PFSK-1 (cell line): ENCODE measurements at regions not wholly inside any gene's neighbourhood (a gene's known extent, or its start where the extent isn't known, plus 50 kb on each side); places are given as distances from the start of the nearest gene placed in this dataset.

ENCODE experiments used
- FOXP2 ChIP-seq: optimal IDR thresholded peaks from 2 replicates; pipeline ENCODE3; 2011; ENCODE audit warnings: borderline replicate concordance, control low read depth, inconsistent platforms; ENCODE audit not compliant: insufficient read depth; ENCODE audit errors: extremely low read length, extremely low read depth
- POLR2AphosphoS5 ChIP-seq: IDR thresholded peaks from 2 replicates; pipeline ENCODE4 v1.6.1; 2012; ENCODE audit warnings: low read depth, mild to moderate bottlenecking, control low read depth, low read length, moderate library complexity
- REST ChIP-seq, 2 experiments: IDR thresholded peaks; 2 replicates each; pipeline versions ENCODE4 v1.6.1 to v1.8.0; 2011 to 2012; ENCODE audit warnings: low read depth in 2 of 2, low read length in 2 of 2, control low read depth in 1 of 2, inconsistent platforms in 1 of 2, mild to moderate bottlenecking in 1 of 2, moderate library complexity in 1 of 2; ENCODE audit not compliant: insufficient read depth in 1 of 2
- SIN3A ChIP-seq: IDR thresholded peaks from 2 replicates; pipeline ENCODE4 v1.6.1; 2012; ENCODE audit warnings: mild to moderate bottlenecking, low read length, moderate library complexity, borderline replicate concordance; ENCODE audit not compliant: insufficient read depth
- TAF1 ChIP-seq: IDR thresholded peaks from 2 replicates; pipeline ENCODE4 v1.6.1; 2012; ENCODE audit warnings: low read length, control low read depth, borderline replicate concordance; ENCODE audit not compliant: insufficient read depth

DNA sequence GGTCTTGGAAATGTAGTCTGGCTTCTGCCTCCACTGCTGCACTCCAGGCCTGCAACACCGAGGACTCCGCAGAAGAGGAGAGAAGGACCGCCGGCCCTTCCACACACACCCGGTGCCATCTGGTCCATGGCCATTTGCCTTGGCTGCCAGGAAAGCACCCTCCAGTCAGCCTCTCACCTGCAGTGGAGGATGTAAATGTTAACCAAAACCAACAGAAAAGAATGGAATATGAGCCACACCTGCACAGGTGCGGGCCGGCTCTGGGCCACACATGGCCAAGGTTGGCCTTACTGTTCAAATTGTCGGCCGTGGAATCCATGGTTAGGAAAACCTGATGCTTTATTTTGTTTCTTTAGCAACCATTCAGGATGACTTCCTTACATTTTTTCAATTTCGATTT is 178.3 kb upstream of the C2CD4B start:
- TF ChIP-seq TAF1 (no peak), SIN3A (no peak), FOXP2 (no peak), REST (IDR thresholded peaks at IDR 0.05; ENCODE audit: insufficient read depth in 1 of 2, low read depth in 2 of 2, low read length in 2 of 2) (no peak), POLR2AphosphoS5 (no peak)

DNA sequence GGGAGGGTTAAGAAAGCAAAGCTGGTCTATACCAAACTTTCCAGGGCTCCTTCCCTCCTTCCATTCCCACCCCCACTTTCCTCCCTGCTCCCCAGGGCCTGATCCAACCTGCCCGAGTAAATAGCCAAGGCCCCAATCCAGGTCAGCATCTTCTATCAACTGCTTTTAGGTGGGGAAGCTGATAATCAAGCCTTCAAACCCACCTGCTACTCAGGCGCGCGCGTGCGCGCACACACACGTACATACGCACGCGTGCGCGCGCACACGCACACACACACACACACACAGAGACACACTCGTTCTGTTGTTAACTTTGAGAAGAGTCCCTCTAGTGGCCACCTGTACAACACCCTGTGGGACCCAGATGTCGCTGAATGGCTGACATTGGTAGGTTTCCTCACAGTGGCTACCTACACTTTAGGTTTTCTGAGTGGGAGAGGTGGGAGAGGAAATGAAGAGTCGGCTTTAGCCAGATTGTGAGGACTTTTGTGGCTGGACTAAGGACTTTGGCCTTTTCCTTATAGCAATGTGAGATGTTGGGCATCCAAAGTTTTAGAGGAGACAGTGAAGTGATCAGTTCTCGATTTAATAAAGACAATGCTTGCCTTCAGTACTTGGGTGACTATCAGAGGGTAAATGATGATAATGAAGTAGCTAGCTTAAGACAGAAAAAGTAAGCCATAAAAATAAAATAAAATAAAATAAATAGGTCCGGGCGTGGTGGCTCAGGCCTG is 179.9 kb upstream of the C2CD4B start:
- TF ChIP-seq SIN3A (no peak), REST (IDR thresholded peaks at IDR 0.05; ENCODE audit: insufficient read depth in 1 of 2, low read depth in 2 of 2, low read length in 2 of 2) (no peak), TAF1 (no peak), POLR2AphosphoS5 (no peak), FOXP2 (no peak)

- TF ChIP-seq REST (IDR thresholded peaks at IDR 0.05; ENCODE audit: insufficient read depth in 1 of 2, low read depth in 2 of 2, low read length in 2 of 2) (no peak), POLR2AphosphoS5 (no peak), FOXP2 (no peak), TAF1 (no peak), SIN3A (no peak)
Observed at GRCh38 chr15:62346168-62346567, 181.1 kb upstream of the C2CD4B start.

DNA sequence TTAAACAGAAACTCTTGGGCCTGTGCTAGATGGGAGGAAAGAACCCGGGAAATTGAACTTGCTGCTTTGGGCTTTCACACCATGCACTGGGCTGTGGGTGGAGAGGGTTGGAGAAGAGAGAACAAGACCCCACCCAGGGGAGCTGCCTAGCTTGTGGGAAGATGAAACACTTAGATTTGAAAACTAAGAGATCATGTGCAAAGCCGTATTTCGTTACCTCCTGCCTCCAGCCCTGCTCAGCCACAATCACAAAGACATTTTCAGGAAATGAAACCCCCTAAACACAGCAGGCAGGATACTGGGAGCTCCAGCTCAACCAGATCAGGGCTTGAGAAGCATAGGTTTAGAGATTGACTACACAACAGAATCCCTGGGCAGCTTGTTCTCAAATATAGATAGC is 183.0 kb upstream of the C2CD4B start:
- TF ChIP-seq POLR2AphosphoS5 (no peak), FOXP2 (no peak), SIN3A (no peak), TAF1 (no peak), REST (IDR thresholded peaks at IDR 0.05; ENCODE audit: insufficient read depth in 1 of 2, low read depth in 2 of 2, low read length in 2 of 2) (no peak)

DNA sequence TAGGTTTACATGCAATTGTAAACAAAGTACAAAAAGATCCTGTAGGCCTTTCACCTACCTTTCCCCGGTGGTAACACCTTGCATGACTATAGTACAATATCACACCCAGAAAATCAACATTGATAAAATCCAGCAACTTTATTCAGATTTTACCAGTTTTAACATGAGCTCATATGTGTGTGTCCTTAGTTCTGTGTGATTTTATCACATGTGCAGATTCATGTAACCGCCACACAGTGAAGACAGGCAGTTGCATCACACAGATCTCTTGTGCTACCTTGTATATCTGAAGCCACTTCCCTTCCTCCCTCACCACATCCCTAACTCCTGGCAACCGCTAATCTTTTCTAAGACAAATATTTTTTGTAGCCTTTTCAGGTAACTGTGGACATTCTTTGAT is 183.5 kb upstream of the C2CD4B start:
- no peak for TF ChIP-seq TAF1
- TF ChIP-seq FOXP2: no peak
- no peak for TF ChIP-seq REST (IDR thresholded peaks at IDR 0.05; ENCODE audit: insufficient read depth in 1 of 2, low read depth in 2 of 2, low read length in 2 of 2)
